Frontal cortex (tissue), 3 donors: ENCODE measurements at regions not wholly inside any gene's neighbourhood (a gene's known extent, or its start where the extent isn't known, plus 50 kb on each side); places are given as distances from the start of the nearest gene placed in this dataset.
A peak's percentile ranks its signal among the peaks of the same experiment; 100 is the strongest.

Experiments used
- DNase-seq, 2 donors: peaks; one replicate each; pipeline ENCODE4 v3.0.0; 2012; ENCODE audit warnings: low spot score in 2 of 2
- FAIRE-seq: peaks from 2 replicates; lab custom pipeline; 2012; peaks lifted over from hg19 to GRCh38; lab: Jason Lieb, UNC
- donor health status: control.
- donor health status: control.
- donor health status: control.

DNA sequence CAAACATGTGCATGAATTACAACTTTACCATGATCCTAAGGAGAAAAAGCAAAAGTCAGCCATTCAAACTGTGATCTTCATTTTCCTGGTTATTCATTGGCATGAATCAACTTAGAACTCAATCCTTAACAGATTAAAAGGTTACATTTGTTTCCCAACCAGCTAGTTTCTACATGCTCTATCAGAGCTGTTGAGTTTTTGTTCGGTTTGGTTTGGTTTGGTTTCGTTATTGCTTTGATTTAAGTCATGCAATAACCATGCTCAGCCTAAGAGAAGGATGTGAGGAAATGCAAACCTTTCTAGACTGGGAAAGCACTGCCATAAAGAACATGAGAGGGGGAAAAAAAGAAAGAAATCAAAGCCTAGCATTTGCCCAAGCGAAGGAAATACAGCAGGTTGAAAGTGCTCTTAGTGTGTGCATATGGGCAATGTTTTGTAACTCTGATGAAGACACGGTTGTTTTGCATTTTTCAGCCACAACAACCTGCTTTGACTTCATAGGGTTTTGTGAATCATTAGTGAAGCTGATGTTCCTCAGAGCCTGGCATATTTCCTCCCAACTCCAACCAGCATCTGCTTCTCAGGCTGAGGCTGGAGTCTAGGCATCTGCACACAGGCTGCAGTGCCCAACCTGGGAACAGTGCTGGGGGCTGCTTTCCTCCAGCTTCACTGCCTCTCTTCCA is 234.3 kb downstream of the ZNF674 start:
- no peak for FAIRE-seq

DNA sequence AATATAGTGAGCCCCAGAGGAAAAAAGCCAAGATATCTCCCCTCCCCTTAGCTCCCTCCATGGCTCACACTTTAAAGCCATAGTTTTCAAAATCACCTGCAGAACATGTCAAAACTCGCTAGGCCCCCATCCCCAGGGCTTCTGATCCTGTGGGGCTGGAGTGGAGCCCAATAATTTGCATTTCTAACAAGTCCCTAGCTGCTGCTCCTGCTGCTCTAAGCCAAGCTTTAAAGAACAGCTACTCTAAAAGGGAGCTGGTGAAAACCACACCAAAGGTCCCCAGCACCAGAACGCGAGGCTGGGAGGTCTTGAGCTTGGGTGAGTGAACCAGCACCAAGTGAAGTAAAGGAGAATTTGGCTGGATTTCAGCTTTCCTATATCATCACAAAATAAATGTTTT is 237.1 kb downstream of the ZNF674 start:
- FAIRE-seq (no peak), DNase-seq (no peak)

More for the DNA sequence above, 234.3 kb downstream of the ZNF674 start:
- no peak for DNase-seq

DNA sequence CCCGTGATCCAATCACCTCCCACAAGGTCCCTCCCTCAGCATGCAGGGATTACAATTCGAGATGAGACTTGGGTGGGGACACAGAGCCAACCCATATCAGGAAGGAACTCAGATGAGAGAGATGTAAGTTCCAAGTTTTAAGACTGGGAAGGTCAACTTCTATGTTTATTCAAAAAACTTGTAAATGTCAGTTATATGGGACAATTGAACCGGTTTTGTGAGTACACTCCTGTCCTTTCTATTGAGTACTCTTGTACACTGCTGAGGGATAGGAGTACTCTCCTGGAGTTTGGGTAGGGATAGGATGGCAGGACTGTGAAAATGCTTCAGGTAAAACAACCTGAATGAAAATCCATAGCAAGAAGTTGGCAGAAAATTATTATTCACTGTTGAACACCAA is 239.1 kb downstream of the ZNF674 start:
- FAIRE-seq, result no peak
- no peak for DNase-seq

DNA sequence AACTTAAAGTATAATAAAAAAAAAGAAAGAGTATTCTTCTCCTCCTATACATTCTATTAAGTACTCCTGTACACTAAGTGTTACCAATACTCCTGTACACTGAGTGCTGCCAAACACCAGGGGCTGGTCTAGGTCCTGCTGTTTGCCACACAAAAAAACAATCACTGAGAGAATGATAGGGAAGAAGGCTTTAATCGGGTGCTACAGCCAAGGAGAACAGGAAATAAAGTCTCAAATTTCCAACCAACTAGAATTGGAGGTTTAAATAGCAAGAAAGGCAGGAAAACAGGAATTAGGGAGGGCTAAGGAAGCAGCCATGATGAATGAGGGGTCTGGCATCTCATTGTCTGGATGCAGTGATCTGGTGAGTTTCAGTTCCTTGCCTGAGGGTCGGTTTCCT is 239.8 kb downstream of the ZNF674 start:
- FAIRE-seq, result no peak
- no peak for DNase-seq

DNA sequence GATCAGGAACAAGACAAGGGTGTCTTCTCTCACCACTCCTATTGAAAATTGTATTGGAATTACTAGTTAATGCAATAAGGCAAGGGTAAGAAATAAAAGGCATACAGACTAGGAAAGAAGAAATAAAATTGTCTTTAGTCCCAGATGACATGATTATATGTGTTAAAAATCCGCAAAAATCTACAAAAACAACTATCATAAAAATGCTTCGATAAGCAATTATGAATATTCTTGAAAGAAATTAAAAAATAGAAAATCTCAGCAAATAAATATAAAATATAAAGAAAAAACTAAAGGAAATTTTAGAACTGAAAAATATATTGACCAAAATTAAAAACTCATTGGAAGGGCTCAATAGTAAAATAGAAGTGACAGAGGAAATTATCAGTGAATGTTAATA is 243.3 kb downstream of the ZNF674 start:
- FAIRE-seq (peak; percentile 77), DNase-seq (no peak)

GRCh38 chrX:46298821-46299220 is 246.4 kb downstream of the ZNF674 start:
- no peak for FAIRE-seq

DNA sequence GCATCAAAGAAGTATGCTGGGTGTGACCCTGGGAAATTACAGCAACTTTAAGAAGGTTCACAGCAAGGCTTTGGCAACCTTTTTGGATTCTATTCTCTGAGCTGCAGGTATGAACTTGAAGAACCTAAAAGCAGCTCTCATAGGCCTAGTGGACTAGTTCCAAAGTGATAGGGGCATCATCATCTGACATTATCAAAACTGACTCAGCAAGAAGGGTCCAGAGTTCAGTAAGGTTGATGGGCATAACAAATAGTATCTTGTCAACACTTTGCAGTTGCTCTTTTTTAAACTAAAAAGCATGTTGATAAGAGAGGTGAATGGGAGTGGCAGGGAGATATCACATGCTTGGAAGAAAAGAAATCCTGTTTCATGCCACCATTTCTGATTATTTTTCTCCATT is 249.3 kb downstream of the ZNF674 start:
- DNase-seq, result no peak
- no peak for FAIRE-seq

More at GRCh38 chrX:46298821-46299220, 246.4 kb downstream of the ZNF674 start:
- DNase-seq, result no peak

DNA sequence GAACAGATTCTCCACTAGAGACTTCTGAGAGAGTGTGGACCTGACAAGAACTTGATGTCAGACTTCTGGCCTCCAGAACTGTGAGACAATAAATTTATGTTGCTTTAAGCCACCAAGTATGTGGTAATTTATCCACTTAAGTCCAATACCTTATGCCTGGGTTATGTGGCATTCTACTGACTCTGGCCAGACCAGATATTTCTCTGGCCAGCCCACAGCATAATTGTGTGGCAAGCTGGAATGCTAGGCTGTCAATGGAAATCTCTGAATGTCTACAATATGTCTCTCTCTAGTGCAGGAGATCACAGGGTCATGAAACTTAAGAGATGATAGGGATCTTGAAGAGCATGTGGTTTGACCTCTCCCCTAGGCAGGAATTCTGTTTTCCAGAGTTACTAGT is 251.0 kb downstream of the ZNF674 start:
- DNase-seq (no peak), FAIRE-seq (no peak)

DNA sequence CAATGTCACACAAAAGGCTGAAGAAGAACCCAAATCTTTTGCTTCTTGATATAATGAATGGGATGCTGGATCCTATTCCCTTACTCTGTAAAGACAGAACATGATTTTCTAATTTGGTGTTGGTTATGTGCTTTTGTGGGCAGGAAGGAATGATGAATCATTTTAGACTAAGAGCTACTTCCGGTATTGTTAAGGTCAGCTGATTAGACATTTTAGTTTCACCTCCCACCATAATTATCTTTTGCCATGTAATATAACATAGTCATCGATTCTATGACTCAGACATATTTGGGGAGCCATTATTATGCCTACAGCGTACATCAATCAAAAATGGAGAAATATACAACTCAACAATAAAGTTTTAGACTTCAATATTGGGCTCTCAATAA is 265.3 kb downstream of the ZNF674 start:
- FAIRE-seq (no peak), DNase-seq (no peak)

- no peak for FAIRE-seq
- no peak for DNase-seq
These were observed 265.9 kb downstream of the ZNF674 start for GRCh38 chrX:46279214-46279924.

DNA sequence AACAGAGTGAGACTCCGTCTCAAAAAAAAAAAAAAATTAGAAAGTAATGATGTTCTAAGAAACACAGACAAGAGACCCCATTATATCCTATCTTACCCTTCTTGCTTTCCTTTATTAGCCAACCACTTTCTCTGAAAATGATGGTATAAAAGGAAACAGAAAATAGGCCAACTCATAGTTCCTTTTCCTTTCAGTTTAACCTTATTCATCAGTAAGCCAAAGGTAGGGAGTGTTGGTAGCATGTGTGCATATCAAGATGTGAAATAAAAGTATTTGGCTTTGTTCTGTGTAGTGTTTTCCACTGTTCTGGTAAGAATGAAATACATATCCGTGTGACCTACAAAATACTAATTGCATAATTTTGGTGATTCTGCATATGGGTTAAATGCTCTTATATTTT is 266.6 kb downstream of the ZNF674 start:
- FAIRE-seq (no peak), DNase-seq (no peak)

- FAIRE-seq (no peak), DNase-seq (no peak)
These were observed 276.8 kb downstream of the ZNF674 start for GRCh38 chrX:46268412-46268811.

GRCh38 chrX:46263494-46263893 is 281.7 kb downstream of the ZNF674 start:
- no peak for DNase-seq
- no peak for FAIRE-seq

DNA sequence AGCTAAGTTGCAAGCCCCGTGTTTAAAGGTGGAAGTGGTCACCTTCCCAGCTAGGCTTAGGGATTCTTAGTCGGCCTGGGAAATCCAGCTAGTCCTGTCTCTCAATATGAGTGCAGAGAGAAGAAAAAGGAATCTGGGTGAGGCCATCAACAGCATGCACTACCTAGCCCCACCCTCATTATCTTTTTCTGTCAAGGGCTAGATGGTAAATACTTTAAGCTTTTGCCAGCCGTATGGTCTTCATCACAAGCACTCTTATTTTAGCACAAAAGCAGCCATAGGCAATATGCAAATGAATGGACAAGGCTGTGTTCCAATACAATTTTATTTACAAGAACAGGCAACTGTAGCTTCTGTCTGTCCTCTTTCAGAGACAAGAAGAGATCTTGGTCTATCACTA is 282.9 kb downstream of the ZNF674 start:
- DNase-seq (no peak), FAIRE-seq (no peak)

- no peak for DNase-seq
- FAIRE-seq, result no peak
These were observed 284.7 kb downstream of the ZNF674 start for GRCh38 chrX:46260499-46260898.

DNA sequence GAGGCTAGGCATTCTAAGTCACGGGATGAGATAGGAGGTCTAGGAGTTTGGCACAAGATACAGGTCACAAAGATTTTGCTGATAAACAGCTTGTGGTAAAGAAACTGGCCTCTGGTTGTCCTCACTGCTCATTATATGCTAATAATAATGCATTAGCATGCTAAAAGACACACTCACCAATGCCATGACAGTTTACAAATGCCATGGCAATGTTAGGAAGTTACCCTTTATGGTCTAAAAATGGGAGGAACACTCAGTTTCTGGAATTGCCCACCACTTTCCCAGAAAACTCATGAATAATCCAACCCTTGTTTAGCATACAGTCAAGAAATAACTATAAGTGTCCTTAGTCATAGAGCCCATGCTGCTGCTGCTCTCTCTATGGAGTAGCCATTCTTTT is 286.9 kb downstream of the ZNF674 start:
- no peak for DNase-seq
- no peak for FAIRE-seq

DNA sequence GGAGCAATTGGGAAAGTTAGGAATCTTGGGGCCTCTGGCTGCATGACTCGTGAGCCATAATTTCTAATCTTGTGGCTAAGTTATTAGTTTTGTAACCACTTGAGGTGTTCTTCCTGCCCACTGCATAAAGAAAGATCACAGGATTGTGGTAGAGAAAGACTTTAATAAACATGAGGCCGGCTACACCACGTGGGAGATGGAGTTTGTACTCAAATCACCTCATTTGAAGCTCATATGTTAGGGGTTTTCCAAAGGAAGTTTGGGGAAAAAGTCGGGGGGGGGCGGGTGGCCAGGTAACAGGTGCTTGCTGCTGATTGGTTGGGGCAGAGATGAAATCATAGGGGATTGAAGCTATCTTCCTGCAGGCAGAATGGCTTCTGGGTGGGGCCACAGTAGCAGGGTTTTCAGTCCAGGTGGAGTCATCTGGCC is 287.8 kb downstream of the ZNF674 start:
- FAIRE-seq, result no peak
- DNase-seq, result no peak

DNA sequence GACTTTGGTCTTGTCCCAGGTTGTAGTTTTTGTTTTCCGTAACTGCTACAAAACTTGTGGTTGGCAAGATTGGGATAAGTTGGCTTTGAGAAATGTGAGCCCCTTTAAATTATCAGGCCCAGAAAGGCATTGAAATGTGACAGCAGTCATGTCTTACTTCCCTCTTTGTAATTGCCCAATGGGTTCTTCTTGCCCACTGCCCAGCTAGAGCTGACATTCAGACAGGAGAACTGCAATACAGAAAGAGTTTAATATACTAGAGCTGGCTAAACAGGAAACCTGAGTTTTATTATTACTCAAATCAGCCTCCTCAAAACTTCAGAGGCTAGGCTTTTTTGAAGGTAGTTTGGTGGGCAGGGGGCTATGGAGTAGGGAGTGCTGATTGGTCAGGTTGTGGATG is 288.3 kb downstream of the ZNF674 start:
- DNase-seq, result no peak
- FAIRE-seq, result no peak

DNA sequence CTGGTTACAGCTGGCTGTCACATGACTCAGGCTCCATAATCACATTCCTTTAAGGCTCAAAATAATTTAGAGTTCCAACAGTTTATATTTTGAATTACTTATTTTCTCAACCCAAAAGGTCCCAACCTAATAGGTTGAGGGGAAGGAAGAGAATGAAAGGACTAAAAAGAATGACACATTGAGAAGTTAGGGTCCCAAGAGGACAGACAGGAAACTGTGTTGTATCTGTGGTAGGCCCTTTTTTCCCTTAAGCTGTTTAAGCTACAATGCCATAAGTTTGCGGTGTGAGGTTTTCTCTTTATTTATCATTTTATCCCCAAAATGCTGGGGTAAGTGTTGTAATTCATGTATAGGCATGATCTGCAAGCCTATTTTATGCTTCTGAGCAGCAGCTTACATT is 290.2 kb downstream of the ZNF674 start:
- FAIRE-seq (no peak), DNase-seq (no peak)

DNA sequence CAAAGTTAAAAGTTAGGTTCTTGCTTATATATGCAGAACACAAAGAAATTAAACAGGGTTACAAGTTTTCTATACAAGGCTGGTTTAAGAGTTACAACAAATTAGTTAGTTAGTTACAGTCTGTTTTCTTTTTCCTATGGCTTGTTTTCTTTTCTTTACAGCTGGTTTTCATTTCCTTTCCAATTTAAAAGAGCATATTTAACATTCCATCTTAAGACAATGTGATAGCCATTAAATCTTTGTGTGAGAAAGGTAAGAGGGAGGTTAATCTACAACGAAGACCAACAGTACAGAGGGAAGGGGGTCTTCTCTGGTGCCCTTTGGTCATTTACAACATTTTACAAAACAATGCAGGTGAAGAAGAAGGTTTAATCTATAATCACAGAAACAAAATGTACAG is 290.6 kb downstream of the ZNF674 start:
- DNase-seq (no peak), FAIRE-seq (no peak)

GRCh38 chrX:46251755-46252154 is 293.5 kb downstream of the ZNF674 start:
- FAIRE-seq, result no peak
- DNase-seq, result no peak

DNA sequence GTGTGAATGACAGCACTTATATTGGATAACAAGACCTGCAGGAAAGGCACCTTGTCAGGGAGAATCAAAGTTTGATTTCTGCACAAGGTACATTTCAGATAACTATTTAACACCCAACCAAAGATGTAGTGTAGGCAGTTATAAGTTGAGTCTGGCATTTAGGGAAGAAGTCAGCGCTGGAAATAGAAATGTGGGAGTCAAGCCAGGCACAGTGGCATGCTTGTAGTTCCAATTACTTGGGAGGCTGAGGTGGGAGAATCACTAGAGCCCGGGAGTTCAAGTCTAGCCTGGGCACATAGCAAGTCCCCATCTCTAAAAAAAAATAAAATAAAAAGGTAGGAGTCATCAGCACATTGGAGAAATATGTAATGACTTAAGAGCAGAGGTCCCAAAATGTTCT is 295.1 kb downstream of the ZNF674 start:
- no peak for FAIRE-seq
- DNase-seq, result no peak
